Dendritic cell treated with granulocyte-macrophage colony-stimulating factor and Interleukin-4, amounts not matched to agents 40 ng/mL and 50 ng/mL, for 4 days (primary cell): ENCODE measurements at regions not wholly inside any gene's neighbourhood (a gene's known extent, or its start where the extent isn't known, plus 50 kb on each side); places are given as distances from the start of the nearest gene placed in this dataset.

Source experiments
- H3K27ac Mint-ChIP-seq: one replicate; pipeline ENCODE4 v1.8.0; 2022; ENCODE audit warnings: mild to moderate bottlenecking, mixed read lengths
- H3K27me3 Mint-ChIP-seq: one replicate; pipeline ENCODE4 v1.8.0; 2022; ENCODE audit warnings: mild to moderate bottlenecking, mixed read lengths
- H3K36me3 Mint-ChIP-seq: one replicate; pipeline ENCODE4 v1.8.0; 2022; ENCODE audit warnings: low read depth, mixed read lengths
- H3K4me1 Mint-ChIP-seq: one replicate; pipeline ENCODE4 v1.8.0; 2022; ENCODE audit warnings: low read depth, mixed read lengths
- H3K4me3 Mint-ChIP-seq: one replicate; pipeline ENCODE4 v1.8.0; 2022; ENCODE audit warnings: mild to moderate bottlenecking, moderate library complexity, mixed read lengths
- H3K9me3 Mint-ChIP-seq: one replicate; pipeline ENCODE4 v1.8.0; 2022; ENCODE audit warnings: mixed read lengths
- intact Hi-C: fragments of 100-400 bp; cut with micrococcal nuclease; formaldehyde crosslinking; loops from one replicate; pipeline ENCODE4 v1.15.0; 2022

GRCh38 chr7:49324040-49324439 is 399.7 kb downstream of the CDC14C start:
- H3K27ac Mint-ChIP-seq, result no peak overlapping the region
- no peaks in the 10 kb centered on the region for H3K4me1 Mint-ChIP-seq

GRCh38 chr7:49324707-49325106 is 400.4 kb downstream of the CDC14C start:
- Mint-ChIP-seq H3K27me3 (no peaks in the 10 kb centered on the region), H3K4me3 (no peak overlapping the region), H3K27ac (no peak overlapping the region), H3K36me3 (no peaks in the 10 kb centered on the region), H3K9me3 (no peaks in the 10 kb centered on the region), H3K4me1 (no peaks in the 10 kb centered on the region)
- intact Hi-C loops, result no loop called here

More at GRCh38 chr7:49324040-49324439, 399.7 kb downstream of the CDC14C start:
- Mint-ChIP-seq H3K4me3 (no peak overlapping the region), H3K9me3 (no peaks in the 10 kb centered on the region), H3K27me3 (no peaks in the 10 kb centered on the region), H3K36me3 (no peaks in the 10 kb centered on the region)
- intact Hi-C loops, result no loop called here

- Mint-ChIP-seq H3K4me1 (no peaks in the 10 kb centered on the region), H3K27ac (no peak overlapping the region), H3K4me3 (no peak overlapping the region), H3K36me3 (no peaks in the 10 kb centered on the region), H3K27me3 (no peaks in the 10 kb centered on the region), H3K9me3 (no peaks in the 10 kb centered on the region)
- intact Hi-C loops, result no loop called here
Observed at GRCh38 chr7:49325571-49325970, 401.2 kb downstream of the CDC14C start.

DNA sequence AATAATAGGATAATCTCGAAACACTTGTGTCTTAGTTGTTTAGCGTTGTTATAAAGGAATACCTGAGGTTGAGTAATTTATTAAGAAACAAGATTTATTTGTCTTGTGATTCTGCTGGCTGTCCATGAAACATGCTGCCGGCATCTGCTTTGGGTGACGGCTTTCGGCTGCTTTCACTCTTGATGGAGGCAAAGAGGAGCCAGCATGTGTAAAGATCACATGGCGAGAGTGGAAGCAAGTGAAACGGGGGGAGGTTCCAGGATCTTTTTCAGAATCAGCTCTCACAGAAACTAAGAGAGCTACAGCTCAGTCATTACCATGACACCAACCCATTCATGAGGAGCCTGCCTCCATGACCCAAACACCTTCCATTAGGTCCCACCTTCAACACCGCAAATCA is 402.8 kb downstream of the CDC14C start:
- Mint-ChIP-seq H3K27ac (no peak overlapping the region), H3K27me3 (no peaks in the 10 kb centered on the region), H3K36me3 (no peaks in the 10 kb centered on the region), H3K4me3 (no peak overlapping the region), H3K4me1 (no peaks in the 10 kb centered on the region), H3K9me3 (no peaks in the 10 kb centered on the region)
- intact Hi-C loops, result no loop called here

- Mint-ChIP-seq H3K9me3 (no peaks in the 10 kb centered on the region), H3K27ac (no peak overlapping the region), H3K36me3 (no peaks in the 10 kb centered on the region), H3K4me1 (no peaks in the 10 kb centered on the region), H3K4me3 (no peak overlapping the region), H3K27me3 (no peaks in the 10 kb centered on the region)
- intact Hi-C loops, result no loop called here
Observed at GRCh38 chr7:49333180-49333881, 409.0 kb downstream of the CDC14C start.

DNA sequence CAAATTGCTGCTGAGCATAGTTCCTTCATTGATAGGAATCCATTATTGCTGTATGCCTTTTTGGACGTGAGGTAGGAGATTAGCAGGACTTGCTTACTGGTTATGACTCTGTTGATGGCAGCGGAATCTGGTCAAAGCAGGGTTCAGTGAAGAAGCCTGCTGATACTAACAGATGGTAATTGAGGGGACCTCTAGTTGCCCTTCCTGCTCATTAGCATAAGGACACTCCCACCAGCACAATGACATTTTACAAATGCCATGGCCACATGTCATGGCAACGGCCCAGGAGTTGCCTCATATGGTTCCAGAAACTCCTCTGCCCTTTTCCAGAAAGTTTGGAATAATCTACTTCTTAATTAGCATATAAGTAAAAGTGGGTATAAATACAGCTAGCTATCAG is 417.5 kb downstream of the CDC14C start:
- intact Hi-C loops, result no loop called here
- Mint-ChIP-seq H3K27me3 (no peaks in the 10 kb centered on the region), H3K9me3 (no peaks in the 10 kb centered on the region), H3K4me1 (no peaks in the 10 kb centered on the region), H3K4me3 (no peak overlapping the region), H3K36me3 (no peaks in the 10 kb centered on the region), H3K27ac (no peak overlapping the region)

DNA sequence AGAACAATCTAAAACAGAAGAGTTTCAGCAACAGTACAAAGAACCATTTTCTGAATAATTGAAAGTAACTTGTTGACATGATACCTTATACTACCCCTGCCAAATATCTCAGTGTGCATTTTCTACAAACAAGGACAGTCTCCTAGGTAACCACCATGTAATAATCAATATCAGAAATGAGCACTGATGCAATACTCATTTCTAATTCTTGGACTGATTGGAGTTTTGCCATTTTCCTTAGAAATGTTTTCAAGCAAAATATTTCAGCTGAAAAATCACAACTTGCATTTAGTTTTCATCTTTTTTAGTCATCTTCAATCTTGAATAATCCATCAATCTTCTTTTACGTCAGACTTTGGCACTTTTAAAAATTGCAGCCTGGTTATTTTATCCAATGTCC is 420.2 kb downstream of the CDC14C start:
- H3K4me3 Mint-ChIP-seq, result no peak overlapping the region
- H3K27ac Mint-ChIP-seq, result no peak overlapping the region
- no peaks in the 10 kb centered on the region for H3K36me3 Mint-ChIP-seq
- no peaks in the 10 kb centered on the region for H3K27me3 Mint-ChIP-seq
- no peaks in the 10 kb centered on the region for H3K9me3 Mint-ChIP-seq
- H3K4me1 Mint-ChIP-seq, result no peaks in the 10 kb centered on the region
- intact Hi-C loops, result no loop called here

GRCh38 chr7:49346195-49346899 is 422.0 kb downstream of the CDC14C start:
- H3K4me1 Mint-ChIP-seq, result no peaks in the 10 kb centered on the region
- H3K27ac Mint-ChIP-seq, result no peak overlapping the region
- H3K36me3 Mint-ChIP-seq, result no peaks in the 10 kb centered on the region
- no peaks in the 10 kb centered on the region for H3K9me3 Mint-ChIP-seq
- H3K4me3 Mint-ChIP-seq, result no peak overlapping the region
- no peaks in the 10 kb centered on the region for H3K27me3 Mint-ChIP-seq
- intact Hi-C loops, result no loop called here

GRCh38 chr7:49367072-49367471 is 406.4 kb upstream of the VWC2 start:
- intact Hi-C loops, result no loop called here
- no peaks in the 10 kb centered on the region for H3K9me3 Mint-ChIP-seq

DNA sequence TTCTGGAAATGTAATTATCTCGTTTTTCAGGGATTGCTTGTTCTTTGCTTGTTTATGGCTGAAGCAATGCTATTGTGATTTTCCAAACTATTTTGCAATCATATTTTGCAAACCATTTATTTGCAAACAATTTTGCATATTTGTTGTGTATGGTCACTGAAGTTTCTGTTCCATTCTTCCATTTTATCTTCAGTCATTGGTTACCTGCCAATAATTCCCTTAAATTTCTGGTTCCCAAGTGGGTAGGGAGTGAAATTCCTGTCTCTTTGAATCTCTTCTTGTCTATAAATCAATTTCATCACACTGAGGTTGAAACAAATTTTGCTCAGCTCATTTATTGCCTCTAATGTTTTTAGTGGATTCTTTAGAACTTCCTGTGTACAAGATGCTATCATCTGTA is 401.7 kb upstream of the VWC2 start:
- H3K36me3 Mint-ChIP-seq, result no peaks in the 10 kb centered on the region
- no peaks in the 10 kb centered on the region for H3K4me1 Mint-ChIP-seq
- intact Hi-C loops, result no loop called here
- H3K27ac Mint-ChIP-seq, result no peak overlapping the region
- no peaks in the 10 kb centered on the region for H3K27me3 Mint-ChIP-seq
- no peak overlapping the region for H3K4me3 Mint-ChIP-seq
- H3K9me3 Mint-ChIP-seq, result peaks cover 2% of the 10 kb centered on the region

More at GRCh38 chr7:49367072-49367471, 406.4 kb upstream of the VWC2 start:
- Mint-ChIP-seq H3K27ac (no peak overlapping the region), H3K4me1 (no peaks in the 10 kb centered on the region), H3K4me3 (no peak overlapping the region), H3K27me3 (no peaks in the 10 kb centered on the region), H3K36me3 (no peaks in the 10 kb centered on the region)

DNA sequence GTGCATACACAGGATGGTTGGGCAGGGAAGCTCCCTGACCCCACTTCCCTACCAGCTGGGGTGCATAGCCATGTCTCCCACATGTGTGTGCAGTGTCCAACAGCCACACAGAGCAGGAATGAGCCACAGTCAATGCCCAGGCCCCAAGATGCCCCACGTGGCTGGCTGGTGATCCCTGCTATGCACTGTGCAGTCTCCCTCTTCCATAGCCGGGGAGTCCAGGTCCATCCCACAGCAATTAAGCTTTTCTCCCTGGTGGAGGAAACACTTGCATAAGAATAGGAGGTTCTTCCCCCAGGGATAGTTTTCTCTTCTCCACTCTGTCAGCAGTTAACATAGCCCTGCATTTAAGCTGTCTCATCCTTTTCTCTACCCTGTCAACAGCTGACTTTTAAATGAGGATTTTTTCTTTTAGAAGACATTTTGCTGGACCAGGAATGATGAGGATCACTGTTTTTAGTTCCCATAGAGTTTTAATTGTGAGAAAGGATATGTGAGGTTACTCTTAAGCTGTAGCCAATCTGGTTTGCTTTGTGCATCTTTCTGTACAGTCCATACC is 396.5 kb upstream of the VWC2 start:
- H3K9me3 Mint-ChIP-seq, result peaks cover 20% of the 10 kb centered on the region
- no peaks in the 10 kb centered on the region for H3K36me3 Mint-ChIP-seq
- no peaks in the 10 kb centered on the region for H3K4me1 Mint-ChIP-seq
- H3K27me3 Mint-ChIP-seq, result no peaks in the 10 kb centered on the region
- H3K4me3 Mint-ChIP-seq, result no peak overlapping the region
- H3K27ac Mint-ChIP-seq, result no peak overlapping the region
- intact Hi-C loops, result no loop called here

GRCh38 chr7:49386792-49387191 is 386.6 kb upstream of the VWC2 start:
- H3K27ac Mint-ChIP-seq, result no peak overlapping the region
- no peaks in the 10 kb centered on the region for H3K36me3 Mint-ChIP-seq
- peaks cover 35% of the 10 kb centered on the region for H3K9me3 Mint-ChIP-seq
- H3K4me1 Mint-ChIP-seq, result no peaks in the 10 kb centered on the region
- H3K27me3 Mint-ChIP-seq, result no peaks in the 10 kb centered on the region
- no peak overlapping the region for H3K4me3 Mint-ChIP-seq
- intact Hi-C loops, result no loop called here

DNA sequence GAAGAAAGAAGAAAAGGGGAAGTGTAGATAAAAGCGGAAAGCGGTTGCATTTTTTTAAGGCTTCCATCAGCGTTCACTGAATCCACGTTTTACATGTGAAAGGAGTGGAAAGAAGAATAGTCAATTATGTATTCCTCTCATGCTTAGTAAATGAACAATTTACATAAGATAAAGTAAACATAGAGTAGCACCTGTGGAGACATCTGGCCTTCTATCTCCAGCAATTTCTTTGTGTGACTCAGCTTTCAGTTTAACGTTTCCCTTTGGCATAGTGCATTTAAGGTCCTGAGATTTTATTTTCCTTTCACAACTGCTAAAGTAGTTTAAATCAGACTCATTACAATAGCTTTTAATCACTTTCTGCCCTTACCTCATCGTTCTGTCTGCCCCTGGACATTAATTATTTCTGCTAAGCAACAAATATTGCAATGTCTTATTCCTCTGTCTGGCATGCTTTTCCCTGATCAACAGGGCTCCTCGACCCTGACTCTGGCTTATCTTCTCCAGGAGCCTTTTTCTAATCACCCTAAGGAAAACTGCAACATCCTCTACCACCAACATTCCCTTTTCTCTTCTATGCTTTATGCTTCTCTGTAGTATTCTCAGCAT is 383.5 kb upstream of the VWC2 start:
- no peaks in the 10 kb centered on the region for H3K4me1 Mint-ChIP-seq

GRCh38 chr7:49396229-49396628 is 377.2 kb upstream of the VWC2 start:
- H3K4me3 Mint-ChIP-seq, result no peak overlapping the region
- no peaks in the 10 kb centered on the region for H3K9me3 Mint-ChIP-seq
- H3K4me1 Mint-ChIP-seq, result no peaks in the 10 kb centered on the region
- no peaks in the 10 kb centered on the region for H3K27me3 Mint-ChIP-seq
- intact Hi-C loops, result no loop called here
- no peaks in the 10 kb centered on the region for H3K36me3 Mint-ChIP-seq
- no peak overlapping the region for H3K27ac Mint-ChIP-seq

More for the DNA sequence above, 383.5 kb upstream of the VWC2 start:
- no peak overlapping the region for H3K4me3 Mint-ChIP-seq
- H3K9me3 Mint-ChIP-seq, result peaks cover 24% of the 10 kb centered on the region
- no peaks in the 10 kb centered on the region for H3K27me3 Mint-ChIP-seq
- intact Hi-C loops, result no loop called here
- no peak overlapping the region for H3K27ac Mint-ChIP-seq
- H3K36me3 Mint-ChIP-seq, result no peaks in the 10 kb centered on the region
